SU-DHL-6 (cell line): ENCODE measurements at regions not wholly inside any gene's neighbourhood (a gene's known extent, or its start where the extent isn't known, plus 50 kb on each side); places are given as distances from the start of the nearest gene placed in this dataset.

ENCODE experiments used
- H2AFZ ChIP-seq: fragments of 200-600 bp; sonication (generic); 2 replicates; pipeline ENCODE4 v1.6.1; 2014; ENCODE audit warnings: low read depth, mild to moderate bottlenecking, moderate library complexity, mixed read lengths, antibody characterized with exemption, low read length; ENCODE audit not compliant: severe bottlenecking
- H3F3A ChIP-seq: fragments of 200-600 bp; shearing (Covaris generic); 2 replicates; pipeline ENCODE4 v1.6.0; 2016; ENCODE audit warnings: antibody characterized with exemption, mild to moderate bottlenecking; ENCODE audit not compliant: insufficient read depth
- H3K27ac ChIP-seq: fragments of 200-600 bp; sonication (generic); 2 replicates; pipeline ENCODE4 v1.5.1; 2016; ENCODE audit warnings: low read depth, mild to moderate bottlenecking, low read length, moderate library complexity, mixed read lengths
- H3K27me3 ChIP-seq: fragments of 200-600 bp; sonication (generic), shearing (Covaris generic); 2 replicates; pipeline ENCODE4 v1.6.0; 2014; ENCODE audit warnings: mild to moderate bottlenecking, low read length
- H3K36me3 ChIP-seq: fragments of 200-600 bp; sonication (generic); 2 replicates; pipeline ENCODE4 v1.6.1; 2014; ENCODE audit warnings: mild to moderate bottlenecking, low read length, mixed read lengths
- H3K4me2 ChIP-seq: fragments of 300-600, 200-600 bp; shearing (Covaris generic), sonication (generic); 2 replicates; pipeline ENCODE4 v1.6.0; 2014; ENCODE audit warnings: low read length, low read depth, mild to moderate bottlenecking; ENCODE audit not compliant: poor library complexity, severe bottlenecking
- H3K4me3 ChIP-seq: fragments of 200-600 bp; sonication (generic); 2 replicates; pipeline ENCODE4 v1.5.1; 2014; ENCODE audit warnings: antibody characterized with exemption, low read length, mild to moderate bottlenecking, mixed read lengths; ENCODE audit not compliant: insufficient read depth, poor library complexity, severe bottlenecking
- H3K79me2 ChIP-seq: fragments of 200-600 bp; sonication (generic); 2 replicates; pipeline ENCODE4 v1.6.1; 2014; ENCODE audit warnings: mild to moderate bottlenecking, low read length, moderate library complexity; ENCODE audit not compliant: insufficient read depth
- H3K9ac ChIP-seq: fragments of 200-600 bp; sonication (generic); 2 replicates; pipeline ENCODE4 v1.7.0; 2014; ENCODE audit warnings: mild to moderate bottlenecking, low read length
- H3K9me2 ChIP-seq: fragments of 200-600 bp; sonication (generic); replicated peaks from 2 replicates; pipeline ENCODE4 v1.6.1; 2014; ENCODE audit warnings: low read length; ENCODE audit not compliant: insufficient read depth
- H3K9me3 ChIP-seq: fragments of 200-600 bp; sonication (generic); 2 replicates; pipeline ENCODE4 v1.6.1; 2014; ENCODE audit warnings: low read length, mixed read lengths; ENCODE audit not compliant: insufficient read depth
- H4K20me1 ChIP-seq: fragments of 200-600 bp; sonication (generic); 2 replicates; pipeline ENCODE4 v1.6.1; 2014; ENCODE audit warnings: low read depth, mild to moderate bottlenecking, antibody characterized with exemption, low read length, moderate library complexity, mixed read lengths
- EZH2phosphoT487 ChIP-seq: fragments of 200-600 bp; sonication (generic), shearing (Covaris generic); conservative IDR thresholded peaks from 2 replicates; pipeline ENCODE4 v1.6.1; 2018; ENCODE audit warnings: mild to moderate bottlenecking, antibody characterized with exemption, low read length, moderate library complexity, mixed read lengths
- TF ChIP-seq, protein P1 (sequence below): fragments of 200-600 bp; sonication (generic); IDR thresholded peaks from one replicate; pipeline ENCODE4 v1.5.1; 2017; ENCODE audit warnings: antibody characterized with exemption, mild to moderate bottlenecking, low read length, moderate library complexity; ENCODE audit not compliant: insufficient read depth, poor library complexity, severe bottlenecking

GRCh38 chr11:109785714-109786113 lies 307.5 kb upstream of the ZC3H12C start:
- H3K9me3 ChIP-seq = no peaks in the 10 kb centered on the region
- no peaks in the 10 kb centered on the region for H3K9me2 ChIP-seq
- H4K20me1 ChIP-seq = no peaks in the 10 kb centered on the region
- no peak overlapping the region for H3K4me2 ChIP-seq
- H3K27me3 ChIP-seq = no peaks in the 10 kb centered on the region
- H2AFZ ChIP-seq = no peak overlapping the region
- no peak overlapping the region for H3K27ac ChIP-seq
- H3F3A ChIP-seq = no peaks in the 10 kb centered on the region
- H3K36me3 ChIP-seq = no peaks in the 10 kb centered on the region
- H3K9ac ChIP-seq = no peak overlapping the region
- no peak for TF ChIP-seq EZH2phosphoT487
- TF ChIP-seq, protein P1, sequence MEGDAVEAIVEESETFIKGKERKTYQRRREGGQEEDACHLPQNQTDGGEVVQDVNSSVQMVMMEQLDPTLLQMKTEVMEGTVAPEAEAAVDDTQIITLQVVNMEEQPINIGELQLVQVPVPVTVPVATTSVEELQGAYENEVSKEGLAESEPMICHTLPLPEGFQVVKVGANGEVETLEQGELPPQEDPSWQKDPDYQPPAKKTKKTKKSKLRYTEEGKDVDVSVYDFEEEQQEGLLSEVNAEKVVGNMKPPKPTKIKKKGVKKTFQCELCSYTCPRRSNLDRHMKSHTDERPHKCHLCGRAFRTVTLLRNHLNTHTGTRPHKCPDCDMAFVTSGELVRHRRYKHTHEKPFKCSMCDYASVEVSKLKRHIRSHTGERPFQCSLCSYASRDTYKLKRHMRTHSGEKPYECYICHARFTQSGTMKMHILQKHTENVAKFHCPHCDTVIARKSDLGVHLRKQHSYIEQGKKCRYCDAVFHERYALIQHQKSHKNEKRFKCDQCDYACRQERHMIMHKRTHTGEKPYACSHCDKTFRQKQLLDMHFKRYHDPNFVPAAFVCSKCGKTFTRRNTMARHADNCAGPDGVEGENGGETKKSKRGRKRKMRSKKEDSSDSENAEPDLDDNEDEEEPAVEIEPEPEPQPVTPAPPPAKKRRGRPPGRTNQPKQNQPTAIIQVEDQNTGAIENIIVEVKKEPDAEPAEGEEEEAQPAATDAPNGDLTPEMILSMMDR = no peak
- H3K79me2 ChIP-seq = no peaks in the 10 kb centered on the region
- no peak overlapping the region for H3K4me3 ChIP-seq

- Histone ChIP-seq H3K79me2 (no peaks in the 10 kb centered on the region), H3K36me3 (no peaks in the 10 kb centered on the region), H3K9me2 (no peaks in the 10 kb centered on the region), H3K9me3 (no peaks in the 10 kb centered on the region), H3K4me2 (no peak overlapping the region), H3K4me3 (no peak overlapping the region), H3K27me3 (no peaks in the 10 kb centered on the region), H3K27ac (no peak overlapping the region), H2AFZ (no peak overlapping the region), H3F3A (no peaks in the 10 kb centered on the region), H3K9ac (no peak overlapping the region), H4K20me1 (no peaks in the 10 kb centered on the region)
- TF ChIP-seq EZH2phosphoT487 = no peak
- TF ChIP-seq, protein P1 = no peak
Measured at GRCh38 chr11:109788948-109789490, 304.2 kb upstream of the ZC3H12C start.

DNA sequence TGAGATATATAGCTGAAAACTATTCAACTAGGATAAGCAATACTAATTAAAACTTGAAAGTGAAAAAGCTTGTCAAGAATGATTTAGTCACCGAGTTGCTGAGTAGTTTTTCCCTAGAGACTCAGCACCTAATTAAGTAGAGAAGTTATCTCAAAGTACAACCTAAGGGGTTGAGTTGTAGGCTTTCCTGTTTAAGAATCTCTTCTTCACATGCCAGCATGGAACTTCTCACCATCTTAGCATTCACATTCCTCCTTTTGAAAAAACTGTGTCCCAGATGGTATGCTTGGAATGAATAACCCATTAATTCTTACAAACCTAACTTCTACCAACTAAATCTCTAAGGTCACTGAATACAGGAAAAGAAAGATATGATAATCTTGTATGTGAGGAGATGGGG lies 303.3 kb upstream of the ZC3H12C start:
- Histone ChIP-seq H3K9me3 (no peaks in the 10 kb centered on the region), H3K9ac (no peak overlapping the region), H3K27ac (no peak overlapping the region), H2AFZ (no peak overlapping the region), H3K4me2 (no peak overlapping the region), H3K36me3 (no peaks in the 10 kb centered on the region), H3K79me2 (no peaks in the 10 kb centered on the region), H3F3A (no peaks in the 10 kb centered on the region), H3K27me3 (no peaks in the 10 kb centered on the region), H4K20me1 (no peaks in the 10 kb centered on the region), H3K4me3 (no peak overlapping the region), H3K9me2 (no peaks in the 10 kb centered on the region)
- TF ChIP-seq, protein P1 = no peak
- no peak for TF ChIP-seq EZH2phosphoT487
